GM18861 (cell line): ENCODE measurements at regions not wholly inside any gene's neighbourhood (a gene's known extent, or its start where the extent isn't known, plus 50 kb on each side); places are given as distances from the start of the nearest gene placed in this dataset.

ENCODE experiments used
- ATAC-seq: cut with Tn5 transposase; IDR thresholded peaks from one replicate; pipeline ENCODE4 v1.9.1; 2021; ENCODE audit not compliant: unreplicated experiment

DNA sequence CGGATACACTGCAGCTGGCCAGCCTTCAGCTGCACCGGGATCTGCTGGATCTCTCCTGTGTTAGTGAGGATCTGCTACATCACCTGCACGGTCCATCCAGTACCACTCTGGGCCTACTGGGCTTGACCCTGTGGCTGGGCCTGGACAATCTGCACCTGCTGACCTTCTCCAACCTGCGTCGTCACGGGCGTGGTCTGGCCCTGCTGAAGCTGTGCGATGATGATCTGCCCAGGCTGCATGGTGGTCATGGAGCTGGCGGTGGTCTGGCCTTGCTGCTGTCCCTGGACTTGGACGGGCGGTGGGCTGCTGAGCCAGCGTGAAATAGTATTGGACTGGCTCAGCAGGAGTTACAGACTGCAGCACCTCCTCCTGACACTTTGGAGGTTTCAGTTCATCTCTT is 137.1 kb upstream of the GAS1 start:
- ATAC-seq, result no peak

DNA sequence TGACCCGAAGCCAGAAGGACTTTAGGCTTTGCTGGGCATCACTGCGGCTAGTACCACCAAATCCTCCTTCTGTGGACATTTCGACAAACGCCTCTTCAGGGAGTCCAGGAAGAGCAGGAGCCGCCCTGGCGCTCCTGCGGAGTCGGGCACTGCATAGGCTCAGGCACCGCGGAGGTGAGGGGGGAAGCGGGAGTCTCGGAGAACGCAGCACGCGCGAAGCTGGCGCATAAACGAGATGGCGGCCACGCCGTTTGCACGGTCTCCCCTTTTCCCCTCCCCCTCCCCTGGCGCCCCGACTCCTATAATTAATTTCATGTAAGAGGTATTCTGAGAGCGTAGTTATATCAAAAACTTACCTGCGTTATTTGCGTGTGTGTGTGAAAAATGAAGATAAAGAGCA is 137.8 kb upstream of the GAS1 start:
- no peak for ATAC-seq

DNA sequence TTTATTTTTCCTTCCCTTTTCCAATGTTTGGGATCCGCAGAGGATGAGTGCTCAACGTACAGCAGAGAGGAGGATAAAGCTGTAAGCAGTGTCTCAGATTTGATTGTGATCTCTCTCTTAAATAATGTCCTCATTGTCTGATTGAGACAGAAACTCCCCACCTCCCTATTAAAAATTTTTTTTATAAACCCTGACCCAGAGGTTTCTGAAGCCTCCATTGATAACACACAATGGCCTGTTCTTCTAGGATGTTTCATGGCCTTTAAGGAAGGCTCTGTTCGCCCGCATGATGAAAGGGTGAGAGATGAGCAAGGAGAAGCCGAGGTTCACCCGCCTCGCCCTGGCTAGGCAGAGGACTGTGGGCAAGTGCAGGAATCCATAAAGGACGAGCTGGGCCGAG is 138.2 kb upstream of the GAS1 start:
- no peak for ATAC-seq

DNA sequence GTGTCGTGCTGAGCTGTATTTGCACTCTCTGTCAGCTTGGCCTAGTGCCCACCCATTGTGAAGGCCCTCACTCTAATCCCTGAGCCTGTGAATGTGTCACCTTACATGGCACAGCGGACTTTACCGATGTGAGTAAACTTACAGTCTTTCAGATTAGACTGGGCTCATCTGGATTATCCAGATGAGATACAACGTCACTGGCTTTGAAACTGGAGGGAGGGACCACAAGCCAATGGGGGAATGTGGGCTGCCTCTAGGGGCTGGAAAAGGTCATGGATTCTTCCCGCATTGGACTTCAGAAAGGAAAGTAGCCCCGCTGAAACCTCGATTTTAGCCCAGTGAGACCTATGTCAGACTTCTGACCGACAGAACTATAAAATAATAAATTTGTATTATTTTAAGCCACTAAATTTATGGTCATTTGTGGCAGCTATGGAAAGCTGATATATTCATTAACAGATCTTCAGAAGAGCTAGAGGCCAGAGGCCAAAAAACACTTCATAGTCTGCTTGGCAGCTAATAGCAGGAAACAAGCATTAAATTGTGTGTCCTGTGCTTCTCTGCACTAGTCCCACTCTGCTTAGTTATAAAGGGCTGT is 139.0 kb upstream of the GAS1 start:
- no peak for ATAC-seq

DNA sequence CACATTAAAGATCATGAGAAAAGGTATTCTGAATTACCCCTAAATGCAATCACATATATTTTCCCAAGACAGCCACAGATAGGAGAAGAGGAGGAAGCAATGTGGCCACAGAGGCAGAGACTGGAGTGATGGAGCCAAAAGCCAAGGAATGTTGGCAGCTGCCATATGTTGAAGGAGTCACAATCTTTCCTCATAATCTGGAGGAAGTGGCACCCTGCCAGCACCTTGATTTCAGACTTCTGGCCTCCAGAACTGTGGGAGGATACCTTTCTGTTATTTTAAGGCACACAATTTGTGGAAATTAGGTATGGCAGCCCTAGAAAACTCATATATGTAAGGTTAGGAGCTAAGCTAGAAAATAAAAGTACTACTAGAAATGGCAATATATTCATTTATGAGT is 139.9 kb upstream of the GAS1 start:
- ATAC-seq, result no peak

DNA sequence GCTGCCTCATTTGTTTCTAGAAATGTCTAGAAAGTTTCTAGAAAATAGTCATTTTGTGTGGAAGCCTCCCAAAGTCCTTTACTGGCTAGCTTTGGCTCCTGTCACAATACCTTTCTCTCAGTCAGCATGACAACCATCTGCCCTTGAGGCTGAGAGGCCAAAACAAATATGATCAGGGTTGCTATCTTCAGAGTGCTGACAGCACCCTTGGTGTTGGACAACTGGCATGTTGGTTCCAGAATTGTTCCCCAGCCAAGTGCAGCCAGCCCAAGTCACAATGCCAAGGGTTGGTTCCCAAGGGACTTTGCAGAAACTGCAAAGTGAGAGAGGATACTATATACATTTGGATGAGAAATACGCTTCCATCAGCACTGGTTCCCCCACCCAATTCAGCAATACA is 140.9 kb upstream of the GAS1 start:
- ATAC-seq, result no peak

DNA sequence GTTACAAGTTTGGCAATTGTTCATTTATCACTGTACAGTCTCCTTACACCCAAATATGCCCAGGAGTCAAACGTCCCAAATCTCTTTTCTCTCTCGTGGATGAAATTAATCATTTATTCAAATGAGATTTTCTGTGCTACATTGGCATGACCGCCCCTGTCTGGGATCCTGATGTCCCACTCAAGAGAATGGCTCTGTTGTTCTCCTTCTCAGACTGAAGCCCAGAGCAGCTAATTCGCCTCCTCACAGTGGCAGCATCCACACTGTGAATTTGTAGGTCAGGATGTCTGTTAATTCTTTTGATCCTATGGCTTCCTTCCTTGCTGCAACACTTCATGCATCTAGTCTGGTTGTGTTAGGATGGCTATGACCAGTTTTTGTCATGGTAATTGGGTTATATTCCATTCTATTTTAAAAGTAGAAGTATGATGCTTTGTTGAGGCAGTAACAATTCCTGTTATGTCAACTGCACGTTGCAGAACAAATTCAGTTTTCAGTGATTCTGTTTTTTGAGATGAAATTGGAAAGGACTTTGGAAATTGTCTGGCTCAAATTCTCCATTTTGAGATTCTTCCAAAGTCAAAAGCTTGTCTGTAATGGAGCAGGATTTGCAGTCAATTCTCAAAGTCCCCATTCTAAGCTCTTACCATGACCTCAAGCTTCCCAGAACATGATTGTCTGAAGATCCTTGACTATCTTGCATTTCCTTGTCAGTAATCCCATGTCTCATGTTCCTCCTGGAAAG is 141.5 kb upstream of the GAS1 start:
- ATAC-seq, result no peak

DNA sequence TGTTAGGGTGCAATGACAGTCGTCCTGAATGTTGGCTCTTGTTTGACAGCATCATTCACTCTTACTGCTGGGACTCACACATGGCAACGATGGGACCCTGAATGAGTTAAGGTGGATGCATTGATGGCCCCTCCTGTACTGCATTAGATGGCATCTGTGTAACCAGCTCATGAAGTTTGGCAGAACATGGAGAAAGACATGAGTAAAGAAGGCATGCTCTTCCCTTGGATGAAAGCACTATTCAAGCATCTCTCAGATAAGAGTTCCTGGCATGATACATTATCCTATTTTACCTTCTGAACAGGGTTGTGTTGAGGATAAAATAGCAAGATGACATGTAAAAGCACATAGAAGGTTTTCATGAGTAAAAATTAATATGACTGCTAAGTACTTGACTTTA is 142.2 kb upstream of the GAS1 start:
- no peak for ATAC-seq

DNA sequence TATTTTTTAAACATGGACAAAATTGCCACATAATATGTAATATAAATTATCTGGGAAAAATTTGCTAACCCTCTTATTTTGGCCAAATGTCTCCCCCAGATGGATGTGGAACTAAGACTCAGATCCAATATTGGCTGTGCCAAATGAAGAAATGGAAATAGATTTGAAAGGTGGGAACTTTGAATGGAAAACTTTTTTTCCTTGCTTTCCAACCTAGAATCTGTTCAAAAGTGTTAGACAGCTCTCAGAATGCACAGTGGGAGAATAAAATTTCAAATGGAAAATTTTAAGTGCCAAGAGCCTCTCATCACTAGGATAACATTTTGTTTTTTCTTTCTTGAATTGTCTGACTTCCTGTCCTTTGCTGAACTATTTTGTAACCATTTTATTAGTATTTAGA is 142.6 kb upstream of the GAS1 start:
- ATAC-seq, result no peak

DNA sequence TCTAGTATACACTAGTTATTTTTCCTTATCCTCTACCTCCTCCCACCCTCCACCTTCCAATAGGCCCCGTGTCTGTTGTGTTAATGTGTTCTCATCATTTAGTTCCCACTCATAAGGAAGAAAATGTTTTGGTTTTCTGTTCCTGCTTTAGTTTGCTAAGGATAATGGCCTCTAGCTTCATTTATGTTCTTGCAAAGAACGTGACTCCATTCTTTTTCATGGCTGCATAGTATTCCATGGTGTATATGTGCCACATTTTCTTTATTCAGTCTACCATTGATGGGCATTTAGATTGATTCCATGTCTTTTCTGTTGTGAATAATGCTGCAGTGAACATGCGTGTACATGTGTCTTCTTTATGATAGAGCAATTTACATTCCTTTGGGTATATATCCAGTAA is 146.5 kb upstream of the GAS1 start:
- ATAC-seq, result no peak

DNA sequence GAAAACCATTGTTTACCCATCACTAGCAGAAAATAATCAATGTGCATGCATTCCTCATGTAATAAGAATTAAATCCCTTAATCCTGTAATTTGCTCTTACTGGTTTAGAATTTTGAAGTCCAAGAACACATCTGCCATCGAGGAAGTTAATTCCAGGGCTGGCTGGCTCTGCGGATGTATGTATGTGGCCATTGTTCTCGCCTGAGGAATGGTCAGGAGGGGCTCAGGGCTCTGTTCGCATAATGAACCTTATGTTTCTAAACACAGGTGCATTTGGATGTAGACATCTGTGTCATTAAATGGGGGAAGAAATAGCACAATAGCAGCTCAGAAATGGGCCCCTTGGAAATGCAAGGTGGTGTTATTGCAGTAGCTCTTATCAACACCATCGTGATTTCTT is 148.6 kb upstream of the GAS1 start:
- ATAC-seq, result no peak

DNA sequence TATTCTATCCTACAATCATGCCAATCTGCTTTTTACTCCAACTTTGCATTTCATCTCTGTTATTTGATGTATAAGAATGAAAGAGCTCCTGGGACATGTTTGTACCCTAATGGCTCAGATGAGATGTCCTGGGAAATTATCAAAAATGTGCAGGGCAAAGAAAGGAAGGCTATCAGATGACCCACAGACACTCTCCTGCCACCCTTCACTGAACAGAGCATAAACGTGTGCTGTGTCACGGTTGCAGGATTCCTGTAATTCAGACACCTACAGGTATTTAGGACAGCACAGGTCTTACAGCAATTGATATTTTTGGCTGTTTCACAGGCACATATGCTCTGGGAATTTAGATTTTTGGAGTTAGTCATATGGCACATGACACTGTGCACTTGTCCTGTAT is 149.2 kb upstream of the GAS1 start:
- no peak for ATAC-seq

DNA sequence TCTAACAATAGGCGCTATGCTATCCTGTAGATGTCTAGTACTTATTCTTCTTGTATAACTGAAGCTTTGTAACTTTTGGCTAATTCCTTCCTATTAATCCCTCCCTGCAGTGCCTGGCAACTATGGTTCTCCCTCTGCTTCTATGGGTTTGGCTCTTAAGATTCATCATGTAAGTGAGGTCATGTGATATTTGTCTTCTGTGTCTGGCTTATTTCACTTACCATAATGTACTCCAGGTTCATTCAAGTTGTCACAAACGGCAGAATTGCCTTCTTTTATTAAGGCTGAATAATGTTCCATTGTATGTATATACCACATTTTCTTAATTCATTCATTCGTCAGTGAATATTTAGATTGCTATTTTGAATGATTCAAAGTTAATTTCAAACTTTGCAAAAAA is 149.9 kb upstream of the GAS1 start:
- ATAC-seq, result no peak

DNA sequence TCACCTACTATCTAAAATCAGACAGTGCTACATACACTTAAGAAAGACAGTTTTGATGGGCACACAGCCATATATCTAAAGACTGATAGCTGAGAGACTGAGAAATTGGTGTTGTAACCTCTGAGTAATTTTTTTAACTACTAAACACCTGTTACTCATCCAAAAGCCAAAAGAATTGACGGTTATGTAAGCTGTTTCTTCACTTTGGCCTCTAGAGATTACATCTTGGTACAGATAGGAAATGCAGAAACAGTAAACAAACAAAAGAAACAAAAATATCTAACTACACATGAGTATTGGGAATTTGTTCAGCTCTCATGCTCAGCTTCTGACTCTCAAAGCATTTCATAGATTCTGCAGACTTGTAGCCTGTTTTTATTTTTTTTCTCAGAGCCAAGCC is 152.1 kb upstream of the GAS1 start:
- ATAC-seq, result no peak

DNA sequence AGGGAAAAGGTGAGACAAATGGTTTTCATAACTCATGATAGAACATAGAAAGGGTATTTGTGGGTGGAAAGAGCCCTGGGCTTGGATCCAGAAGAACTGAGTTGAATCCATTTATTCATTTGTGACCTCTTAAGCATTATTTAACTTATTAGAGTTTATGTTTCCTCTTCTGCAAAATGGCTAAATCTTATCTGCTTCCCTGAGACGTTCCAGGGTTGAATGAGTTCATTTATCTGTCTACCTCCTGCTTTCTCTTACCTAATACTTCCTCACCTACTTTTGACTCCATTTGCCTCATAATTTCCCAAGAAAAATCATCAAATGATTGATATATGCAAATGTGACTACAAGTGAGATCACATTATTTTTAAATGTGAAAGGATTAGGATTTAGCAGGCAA is 152.7 kb upstream of the GAS1 start:
- ATAC-seq, result no peak

DNA sequence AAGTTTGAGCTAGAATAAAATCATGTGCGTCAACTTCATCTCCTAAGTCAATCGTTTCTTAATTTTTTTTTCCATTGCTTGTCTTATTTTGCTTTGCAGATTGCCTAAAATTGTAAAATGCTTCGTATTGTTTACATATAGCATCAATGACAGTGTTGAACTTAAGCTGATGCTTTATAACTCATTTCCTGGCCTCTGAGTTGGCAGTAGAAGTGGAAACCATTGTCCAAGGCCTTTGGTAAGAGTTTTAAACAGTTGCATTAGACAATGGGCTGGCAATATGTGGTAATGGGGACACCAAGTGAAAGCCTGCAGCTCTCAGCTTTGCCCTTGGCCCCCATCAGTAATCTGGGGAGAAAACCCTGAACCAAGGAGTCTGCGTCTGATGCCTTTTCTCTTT is 154.8 kb upstream of the GAS1 start:
- no peak for ATAC-seq

DNA sequence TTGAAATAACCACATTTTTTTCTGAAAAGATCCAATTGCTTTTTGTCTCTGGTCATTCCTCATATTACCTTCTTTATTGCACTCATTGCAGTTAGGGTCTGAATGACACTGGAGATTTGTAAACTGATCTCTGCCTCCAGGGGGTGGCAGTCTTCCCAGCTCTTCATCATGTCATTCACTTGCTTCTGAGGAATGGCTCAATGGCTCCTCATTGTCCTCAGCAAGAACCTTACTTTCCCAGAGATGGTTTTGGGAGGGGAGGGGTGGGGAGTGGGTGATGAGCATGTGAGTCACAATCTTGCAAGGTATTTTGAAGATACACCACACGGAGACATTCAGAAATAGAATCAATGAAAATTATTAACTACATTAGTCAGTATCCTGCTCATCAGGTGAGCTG is 159.8 kb upstream of the GAS1 start:
- no peak for ATAC-seq

DNA sequence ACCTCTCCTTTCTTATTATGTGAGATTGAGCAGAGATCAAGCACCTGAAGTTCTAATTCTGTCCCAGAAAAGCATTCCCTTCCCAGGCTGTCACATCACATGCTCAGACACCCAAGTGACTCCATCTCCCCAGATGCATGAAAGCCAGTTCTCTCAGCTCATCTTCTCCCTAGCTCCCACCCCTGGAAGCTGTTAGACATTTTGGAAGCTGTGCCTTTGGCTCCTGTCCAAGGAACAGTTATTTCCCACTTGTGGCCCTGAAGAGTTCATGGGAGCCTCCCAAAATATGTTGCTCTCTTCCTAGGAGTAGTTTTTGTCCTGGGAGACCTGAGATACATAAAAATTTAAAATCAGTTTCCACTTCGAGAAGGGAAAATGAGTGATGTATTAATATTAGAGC is 161.4 kb upstream of the GAS1 start:
- ATAC-seq, result no peak

DNA sequence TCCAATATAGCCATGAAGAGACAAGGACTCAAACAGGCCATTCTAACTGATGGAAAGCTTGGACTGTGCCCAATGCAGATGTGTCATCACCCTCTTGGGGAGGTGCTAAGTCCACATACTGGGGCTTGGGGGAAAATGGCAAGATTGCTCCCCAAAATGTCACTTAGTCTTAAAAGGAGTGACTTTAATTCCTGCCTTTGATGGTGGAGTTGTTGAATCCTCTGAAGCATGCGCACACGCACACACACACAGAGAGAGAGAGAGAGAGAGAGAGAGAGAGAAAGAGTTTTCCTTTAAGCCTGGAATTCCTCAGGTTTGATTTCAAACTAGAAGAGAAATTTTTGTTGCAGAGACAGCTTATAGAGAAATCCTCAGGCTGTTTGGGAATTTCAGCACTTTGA is 161.9 kb upstream of the GAS1 start:
- no peak for ATAC-seq

DNA sequence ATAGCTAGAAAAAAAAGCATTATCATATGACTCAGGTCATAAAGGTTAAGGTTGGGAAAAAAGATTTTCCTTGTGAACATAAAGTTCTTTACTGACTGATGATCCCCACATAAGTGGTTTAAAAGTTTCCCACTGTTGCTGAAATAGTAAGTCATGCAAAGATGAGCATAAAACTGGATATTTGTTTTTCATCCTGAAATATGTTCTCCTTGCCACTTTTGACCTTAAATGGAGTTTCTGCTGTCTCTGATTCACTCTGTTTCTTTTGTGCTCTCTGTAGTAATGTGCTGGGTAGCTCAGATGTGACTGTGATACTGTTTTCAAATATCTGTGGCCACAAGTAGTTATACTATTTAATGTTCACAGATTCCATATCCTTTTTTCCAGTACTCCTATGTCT is 162.5 kb upstream of the GAS1 start:
- ATAC-seq, result no peak

DNA sequence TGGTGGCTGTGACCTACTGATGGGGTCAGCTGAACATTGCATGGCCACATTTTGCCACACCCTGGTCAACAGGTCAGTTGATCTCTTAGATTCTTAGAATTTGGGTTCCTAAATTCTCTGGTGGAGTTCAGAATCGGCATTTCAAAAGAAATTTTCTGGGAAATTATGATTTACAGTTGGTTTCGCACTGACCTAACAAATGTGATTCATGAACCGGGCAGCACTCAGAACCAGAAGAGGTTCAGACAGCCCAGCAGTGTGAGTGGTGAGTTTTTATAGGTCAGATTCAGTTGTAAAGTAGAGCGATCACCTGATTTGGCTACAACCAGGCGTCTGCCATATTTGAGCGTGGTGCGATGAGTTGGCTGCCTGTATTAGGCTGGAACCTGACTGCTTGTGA is 163.7 kb upstream of the GAS1 start:
- no peak for ATAC-seq

DNA sequence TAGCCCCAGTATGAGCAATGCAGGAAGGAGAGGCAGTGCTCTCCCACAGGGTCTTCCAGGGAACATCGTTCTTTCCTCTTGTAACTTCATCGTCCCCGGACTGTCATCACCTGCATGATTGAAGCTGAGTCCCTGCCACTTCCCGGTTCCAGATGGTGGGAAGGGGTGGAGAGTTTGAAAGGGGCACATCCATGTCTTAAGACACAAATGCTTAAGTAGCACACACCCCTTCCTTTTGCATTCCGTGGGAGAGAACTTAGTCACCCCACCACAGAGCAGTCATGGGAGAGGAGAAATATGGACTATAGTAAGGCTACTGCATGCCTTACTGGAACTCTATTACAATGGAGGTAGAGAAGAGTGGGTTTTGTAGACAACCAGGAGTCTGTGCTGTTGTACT is 165.3 kb upstream of the GAS1 start:
- no peak for ATAC-seq

DNA sequence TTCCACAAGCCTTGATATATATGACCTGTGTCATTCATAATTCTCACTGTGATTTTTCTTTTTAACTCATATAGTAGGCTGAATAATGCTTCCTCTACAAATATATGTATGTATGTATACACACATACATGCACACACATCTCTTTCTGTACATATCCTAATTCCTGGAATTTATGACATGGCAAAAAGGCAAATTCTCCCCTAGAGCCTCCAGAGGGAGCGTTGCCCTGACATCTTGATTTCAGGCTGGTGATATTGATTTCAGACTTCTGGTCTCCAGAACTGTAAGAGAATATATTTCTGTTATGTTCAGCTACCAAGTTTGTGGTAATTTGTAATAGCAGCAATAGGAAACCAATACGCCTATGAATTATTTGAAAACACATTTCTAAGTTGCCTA is 166.6 kb upstream of the GAS1 start:
- ATAC-seq, result no peak
